Neural progenitor cell (in vitro differentiated cells): ENCODE measurements at regions not wholly inside any gene's neighbourhood (a gene's known extent, or its start where the extent isn't known, plus 50 kb on each side); places are given as distances from the start of the nearest gene placed in this dataset.

Experiments used
- EZH2 ChIP-seq: fragments of 200-600 bp; sonication (generic); IDR thresholded peaks from 2 replicates; pipeline ENCODE4 v1.6.1; 2017; ENCODE audit warnings: antibody characterized with exemption, mild to moderate bottlenecking, moderate library complexity
- EZH2phosphoT487 ChIP-seq: fragments of 200-600 bp; sonication (generic); IDR thresholded peaks from 2 replicates; pipeline ENCODE4 v1.6.1; 2017; ENCODE audit warnings: antibody characterized with exemption
- TF ChIP-seq, protein P1 (sequence below): fragments of 200-600 bp; sonication (generic); IDR thresholded peaks from 2 replicates; pipeline ENCODE4 v1.5.1; 2017; ENCODE audit warnings: antibody characterized with exemption, mild to moderate bottlenecking

DNA sequence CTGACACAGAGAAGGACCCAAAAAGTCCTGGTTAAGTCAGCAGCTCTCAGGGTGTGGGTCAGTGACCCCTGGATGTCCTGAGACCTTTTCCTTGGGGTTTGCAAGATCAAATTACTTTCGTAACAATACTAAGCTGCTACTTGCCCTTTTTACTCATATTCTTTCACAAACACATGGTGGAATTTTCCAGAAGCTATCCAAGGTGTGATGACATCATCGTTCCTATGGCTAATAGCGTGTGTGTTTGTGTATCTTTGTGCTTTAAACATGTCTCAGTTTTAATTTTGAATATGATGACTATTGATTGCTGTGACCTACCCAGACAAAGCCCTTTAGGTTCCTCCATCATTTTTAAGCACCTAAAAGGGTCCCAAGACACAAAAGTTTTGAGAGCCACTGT is 176.2 kb downstream of the PHETA1 start:
- TF ChIP-seq, protein P1, sequence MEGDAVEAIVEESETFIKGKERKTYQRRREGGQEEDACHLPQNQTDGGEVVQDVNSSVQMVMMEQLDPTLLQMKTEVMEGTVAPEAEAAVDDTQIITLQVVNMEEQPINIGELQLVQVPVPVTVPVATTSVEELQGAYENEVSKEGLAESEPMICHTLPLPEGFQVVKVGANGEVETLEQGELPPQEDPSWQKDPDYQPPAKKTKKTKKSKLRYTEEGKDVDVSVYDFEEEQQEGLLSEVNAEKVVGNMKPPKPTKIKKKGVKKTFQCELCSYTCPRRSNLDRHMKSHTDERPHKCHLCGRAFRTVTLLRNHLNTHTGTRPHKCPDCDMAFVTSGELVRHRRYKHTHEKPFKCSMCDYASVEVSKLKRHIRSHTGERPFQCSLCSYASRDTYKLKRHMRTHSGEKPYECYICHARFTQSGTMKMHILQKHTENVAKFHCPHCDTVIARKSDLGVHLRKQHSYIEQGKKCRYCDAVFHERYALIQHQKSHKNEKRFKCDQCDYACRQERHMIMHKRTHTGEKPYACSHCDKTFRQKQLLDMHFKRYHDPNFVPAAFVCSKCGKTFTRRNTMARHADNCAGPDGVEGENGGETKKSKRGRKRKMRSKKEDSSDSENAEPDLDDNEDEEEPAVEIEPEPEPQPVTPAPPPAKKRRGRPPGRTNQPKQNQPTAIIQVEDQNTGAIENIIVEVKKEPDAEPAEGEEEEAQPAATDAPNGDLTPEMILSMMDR, result no peak
- no peak for TF ChIP-seq EZH2
- TF ChIP-seq EZH2phosphoT487, result no peak
